K562 (cell line): ENCODE measurements at regions not wholly inside any gene's neighbourhood (a gene's known extent, or its start where the extent isn't known, plus 50 kb on each side); places are given as distances from the start of the nearest gene placed in this dataset.

Experiments used
- ATAC-seq: fragments of 200-7000 bp; cut with Tn5 transposase; 3 replicates; pipeline ENCODE4 v1.9.1; 2020; ENCODE audit warnings: moderate library complexity
- BruUV-seq: library from RNA; stranded (reverse); fragments of 400-500 nt; replicated peaks from 2 replicates; lab custom pipeline; 2021; lab: Mats Ljungman, UMichigan
- CTCF ChIA-PET: fragments of 300-600 bp; formaldehyde crosslinking; extraction: SDS; loops from one replicate; lab custom pipeline; 2021; ENCODE audit warnings: low intra/inter-chr PET ratio; lab: Yijun Ruan, JAX
- POLR2A ChIA-PET: fragments of 300-600, 350-650 bp; sonication (Branson Sonifier 250); formaldehyde crosslinking; extraction: SDS; loops from one replicate; lab custom pipeline; 2021; ENCODE audit warnings: antibody characterized with exemption, inconsistent platforms; lab: Yijun Ruan, JAX
- DNase-seq, 4 experiments: peaks; one replicate each; pipeline versions ENCODE4 v3.0.0 to v3.0.0-alpha.2; 2011 to 2018; ENCODE audit warnings: low spot score in 3 of 4, mixed read lengths in 3 of 4; ENCODE audit errors: extremely low read depth in 1 of 4
- FAIRE-seq: peaks from 2 replicates; lab custom pipeline; 2011; peaks lifted over from hg19 to GRCh38; lab: Jason Lieb, UNC
- H2AFZ ChIP-seq: 2 replicates; pipeline ENCODE4 v1.6.0; 2011; ENCODE audit warnings: low read depth, low read length, control low read depth, inconsistent platforms
- H3K27ac ChIP-seq: fragments of 200-600 bp; 3 replicates; pipeline ENCODE4 v1.8.0; 2011; ENCODE audit warnings: low read depth, mild to moderate bottlenecking, control low read depth, inconsistent platforms, low read length, moderate library complexity, mixed read lengths; ENCODE audit errors: extremely low read depth
- H3K27me3 ChIP-seq, 2 experiments: fragments of 300-600 bp in 1 of 2; 2 replicates in 1 of 2; 3 replicates in 1 of 2; pipeline versions ENCODE4 v1.6.0 to v1.8.0; 2011; ENCODE audit warnings: inconsistent platforms in 2 of 2, low read length in 2 of 2, mild to moderate bottlenecking in 1 of 2, mixed read lengths in 1 of 2, moderate library complexity in 1 of 2; ENCODE audit not compliant: control insufficient read depth in 2 of 2, insufficient read depth in 2 of 2
- H3K36me3 ChIP-seq: fragments of 300-600 bp; 3 replicates; pipeline ENCODE4 v1.8.0; 2011; ENCODE audit warnings: mild to moderate bottlenecking, low read length, inconsistent platforms; ENCODE audit not compliant: control insufficient read depth, insufficient read depth
- H3K4me1 ChIP-seq, 2 experiments: fragments of 200-600 bp in 1 of 2; replicated peaks in 1 of 2; 2 replicates in 1 of 2; 3 replicates in 1 of 2; pipeline versions ENCODE4 v1.5.1 to v1.8.0; 2011; ENCODE audit warnings: inconsistent platforms in 2 of 2, low read length in 2 of 2, mild to moderate bottlenecking in 1 of 2, mixed read lengths in 1 of 2, moderate library complexity in 1 of 2; ENCODE audit not compliant: control insufficient read depth in 2 of 2, insufficient read depth in 2 of 2
- H3K4me2 ChIP-seq: 2 replicates; pipeline ENCODE4 v1.6.1; 2011; ENCODE audit warnings: low read length, control low read depth, inconsistent platforms, mixed read lengths; ENCODE audit not compliant: insufficient read depth
- H3K4me3 ChIP-seq: fragments of 200-600 bp; sonication (generic), shearing (Covaris generic); 2 replicates; pipeline ENCODE4 v1.5.1; 2016; ENCODE audit warnings: control low read depth, inconsistent platforms
- H3K79me2 ChIP-seq: fragments of 200-600 bp; 3 replicates; pipeline ENCODE4 v1.8.0; 2011; ENCODE audit warnings: low read length, inconsistent platforms; ENCODE audit not compliant: control insufficient read depth, insufficient read depth
- H3K9ac ChIP-seq, 2 experiments: 2 replicates each; pipeline versions ENCODE4 v1.6.0 to v1.6.1; 2011; ENCODE audit warnings: low read depth in 2 of 2, low read length in 2 of 2, control low read depth in 1 of 2, inconsistent platforms in 1 of 2, mild to moderate bottlenecking in 1 of 2, mixed read lengths in 1 of 2; ENCODE audit not compliant: insufficient read depth in 1 of 2
- H3K9me1 ChIP-seq: one replicate; pipeline ENCODE4 v1.6.0; 2011; ENCODE audit warnings: inconsistent platforms, mild to moderate bottlenecking, low read length, moderate library complexity; ENCODE audit not compliant: control insufficient read depth, insufficient read depth
- H3K9me3 ChIP-seq: replicated peaks from 2 replicates; pipeline ENCODE4 v1.5.1; 2011; ENCODE audit warnings: low read depth, low read length, inconsistent platforms; ENCODE audit not compliant: control insufficient read depth, insufficient read depth
- H4K20me1 ChIP-seq: replicated peaks from 2 replicates; pipeline ENCODE4 v1.6.1; 2011; ENCODE audit warnings: low read length, inconsistent platforms, mixed read lengths; ENCODE audit not compliant: control insufficient read depth, insufficient read depth
- ARID1B ChIP-seq: fragments of 450-650 bp; IDR thresholded peaks from 2 replicates; pipeline ENCODE4 v1.6.1; 2016; ENCODE audit warnings: antibody characterized with exemption, mild to moderate bottlenecking, inconsistent platforms
- CBFA2T3 ChIP-seq: fragments of 450-650 bp; IDR thresholded peaks from 2 replicates; pipeline ENCODE4 v1.6.1; 2017
- DMBX1 ChIP-seq: fragments of 250-450 bp; sonication (Bioruptor Pico); IDR thresholded peaks from 2 replicates; pipeline ENCODE4 v1.8.0; 2022; ENCODE audit warnings: inconsistent platforms, mild to moderate bottlenecking, moderate library complexity, borderline replicate concordance
- E2F6 ChIP-seq, 2 experiments: IDR thresholded peaks; 2 replicates each; pipeline ENCODE4 v1.6.1; 2011; ENCODE audit warnings: borderline replicate concordance in 1 of 2, control low read depth in 1 of 2, low read depth in 1 of 2, low read length in 1 of 2, mild to moderate bottlenecking in 1 of 2, mixed read lengths in 1 of 2, moderate library complexity in 1 of 2; ENCODE audit not compliant: insufficient read depth in 1 of 2, insufficient read length in 1 of 2, poor library complexity in 1 of 2, severe bottlenecking in 1 of 2; ENCODE audit errors: extremely low read depth in 1 of 2
- ERF ChIP-seq: fragments of 450-650 bp; formaldehyde crosslinking; IDR thresholded peaks from 2 replicates; pipeline ENCODE4 v1.4.0; 2020; ENCODE audit warnings: mild to moderate bottlenecking, mixed read lengths
- EWSR1 ChIP-seq: fragments of 450-650 bp; IDR thresholded peaks from 2 replicates; pipeline ENCODE4 v1.6.1; 2018; ENCODE audit warnings: borderline replicate concordance, mild to moderate bottlenecking, low read depth, moderate library complexity; ENCODE audit not compliant: partially characterized antibody
- FIP1L1 ChIP-seq: fragments of 200-400 bp; formaldehyde crosslinking; IDR thresholded peaks from 2 replicates; pipeline ENCODE4 v1.6.1; 2018; ENCODE audit warnings: mild to moderate bottlenecking, low read depth, low read length; ENCODE audit not compliant: poor library complexity, severe bottlenecking
- ID3 ChIP-seq, 2 experiments: fragments of 250-450 bp in 1 of 2; fragments of 450-650 bp in 1 of 2; sonication (Bioruptor Pico) in 1 of 2; IDR thresholded peaks; 2 replicates each; pipeline versions ENCODE4 v1.6.1 to v1.8.0; 2016 to 2021; ENCODE audit warnings: mild to moderate bottlenecking in 2 of 2, moderate library complexity in 2 of 2, missing compliant biosample characterization in 1 of 2, missing genetic modification characterization in 1 of 2
- MED1 ChIP-seq: sonication (generic); formaldehyde crosslinking; IDR thresholded peaks from 2 replicates; pipeline ENCODE4 v1.8.1; 2023; ENCODE audit warnings: missing genetic modification reagents, borderline replicate concordance
- NCOR1 ChIP-seq: fragments of 450-650 bp; IDR thresholded peaks from 2 replicates; pipeline ENCODE4 v1.6.1; 2016; ENCODE audit warnings: mild to moderate bottlenecking, moderate library complexity
- NR2F6 ChIP-seq: fragments of 450-650 bp; formaldehyde crosslinking; IDR thresholded peaks from 2 replicates; pipeline ENCODE4 v1.4.0; 2020; ENCODE audit warnings: mild to moderate bottlenecking
- PHF20 ChIP-seq: fragments of 450-650 bp; IDR thresholded peaks from 2 replicates; pipeline ENCODE4 v1.6.1; 2018; ENCODE audit not compliant: partially characterized antibody
- POLR2AphosphoS5 ChIP-seq: IDR thresholded peaks from 2 replicates; pipeline ENCODE4 v1.6.1; 2011; ENCODE audit warnings: mild to moderate bottlenecking, low read depth, low read length, moderate library complexity; ENCODE audit not compliant: control insufficient read depth, insufficient read depth
- PRMT5 ChIP-seq: sonication (generic); formaldehyde crosslinking; IDR thresholded peaks from 2 replicates; pipeline ENCODE4 v1.5.0; 2020; ENCODE audit warnings: missing genetic modification reagents
- SREBF1 ChIP-seq: fragments of 150-350 bp; IDR thresholded peaks from 2 replicates; pipeline ENCODE4 v1.6.1; 2014; ENCODE audit warnings: antibody characterized with exemption, low read depth, low read length, borderline replicate concordance
- TCF3 ChIP-seq: sonication (generic); formaldehyde crosslinking; IDR thresholded peaks from 2 replicates; pipeline ENCODE4 v1.4.0; 2020; ENCODE audit warnings: mild to moderate bottlenecking, missing genetic modification reagents
- TFAP4 ChIP-seq: sonication (generic); formaldehyde crosslinking; IDR thresholded peaks from 2 replicates; pipeline ENCODE4 v1.8.0; 2022; ENCODE audit warnings: missing genetic modification reagents, mild to moderate bottlenecking, moderate library complexity, borderline replicate concordance
- USF2 ChIP-seq: sonication (generic); formaldehyde crosslinking; IDR thresholded peaks from 2 replicates; pipeline ENCODE4 v1.5.0; 2020; ENCODE audit warnings: missing genetic modification reagents
- ZNF445 ChIP-seq: fragments of 250-450 bp; sonication (Bioruptor Pico); IDR thresholded peaks from 2 replicates; pipeline ENCODE4 v1.4.0; 2020; ENCODE audit warnings: low read depth, mild to moderate bottlenecking, moderate library complexity
- WGBS: fragments of 100-300 bp; shearing (Covaris generic); methylation state at CpG from one replicate; pipeline ENCODE4 v1.1.6; 2016; ENCODE audit warnings: low coverage, mixed read lengths; ENCODE audit not compliant: insufficient coverage; ENCODE audit errors: missing lambda C conversion rate; 5-methylcytosine and 5-hydroxymethylcytosine counted together
- in situ Hi-C: fragments of 300-500 bp; cut with MboI; formaldehyde crosslinking; loops from 4 replicates; pipeline ENCODE4 v1.15.0; 2018; ENCODE audit warnings: inconsistent platforms, mixed read lengths
- intact Hi-C: fragments of 100-400 bp; cut with micrococcal nuclease; formaldehyde crosslinking; loops from 2 replicates; pipeline ENCODE4 v1.14.2; 2022

GRCh38 chr11:38594895-38595294, 1996.9 kb upstream of the RAG2 start:
- CTCF ChIA-PET, result no interaction called here
- H3K9me1 ChIP-seq, result no peaks in the 10 kb centered on the region
- H3K27me3 ChIP-seq, result no peaks in the 10 kb centered on the region
- in situ Hi-C loops, result no loop called here
- DNase-seq (peak; percentile 15 to 67 (median 31)), FAIRE-seq (peak; percentile 62), ATAC-seq (peak; percentile 73)
- H3K4me3 ChIP-seq, result no peak overlapping the region
- no peaks in the 10 kb centered on the region for H3K36me3 ChIP-seq
- no peak overlapping the region; the same call in 2 of the 3 replicates for H3K27ac ChIP-seq
- H3K4me2 ChIP-seq, result peak overlapping the region; percentile 14; the same call in 1 of the 2 replicates
- H3K9ac ChIP-seq, result no peak overlapping the region
- POLR2A ChIA-PET, result no interaction called here
- H3K79me2 ChIP-seq, result no peaks in the 10 kb centered on the region
- WGBS, result 15% methylated on average over 3 of the region's 3 CpGs
- BruUV-seq, result no TSS peak
- intact Hi-C loops, result no loop called here
- H3K4me1 ChIP-seq, result peaks cover 0 to 3% of the 10 kb centered on the region in 2 experiments; a peak in 2 of 5 replicates
- H4K20me1 ChIP-seq, result no peaks in the 10 kb centered on the region
- H3K9me3 ChIP-seq, result no peaks in the 10 kb centered on the region; the same call in 1 of the 2 replicates
- peak overlapping the region; percentile 73 for H2AFZ ChIP-seq
- TF ChIP-seq PHF20, result no peak
- no peak for TF ChIP-seq EWSR1
- TF ChIP-seq CBFA2T3, result peak; percentile 81
- no peak for TF ChIP-seq NR2F6 (CRISPR knock-in tag)
- peak; percentile 46; the same call in 1 of the 2 replicates for TF ChIP-seq ARID1B
- TF ChIP-seq FIP1L1, result no peak
- peak; percentile 30; the same call in 1 of the 2 replicates for TF ChIP-seq NCOR1
- TF ChIP-seq POLR2AphosphoS5, result peak; percentile 38; the same call in 1 of the 2 replicates
- no peak for TF ChIP-seq SREBF1
- peak; percentile 64 for TF ChIP-seq TCF3 (CRISPR knock-in tag)
- TF ChIP-seq ZNF445 (CRISPR knock-in tag), result no peak
- no peak for TF ChIP-seq MED1 (CRISPR knock-in tag)
- TF ChIP-seq ID3 (CRISPR knock-in tag; IDR thresholded peaks at IDR 0.05), result no peak
- peak; percentile 96 for TF ChIP-seq ID3 (tag; IDR thresholded peaks at IDR 0.05)
- TF ChIP-seq USF2 (CRISPR knock-in tag), result no peak
- no peak for TF ChIP-seq E2F6 (IDR thresholded peaks at IDR 0.05; ENCODE audit: borderline replicate concordance in 1 of 2, extremely low read depth in 1 of 2, insufficient read depth in 1 of 2, insufficient read length in 1 of 2, low read depth in 1 of 2, low read length in 1 of 2, poor library complexity in 1 of 2, severe bottlenecking in 1 of 2)
- TF ChIP-seq ERF (CRISPR knock-in tag), result no peak
- TF ChIP-seq TFAP4 (CRISPR knock-in tag), result no peak
- peak; percentile 37; the same call in 1 of the 2 replicates for TF ChIP-seq DMBX1 (CRISPR knock-in tag)
- TF ChIP-seq PRMT5 (CRISPR knock-in tag), result no peak
